GM13977 (cell line): ENCODE measurements at regions not wholly inside any gene's neighbourhood (a gene's known extent, or its start where the extent isn't known, plus 50 kb on each side); places are given as distances from the start of the nearest gene placed in this dataset.

Experiments
- DNase-seq: peaks from one replicate; pipeline ENCODE4 v3.0.0; 2012; ENCODE audit warnings: low spot score
- CTCF ChIP-seq: IDR thresholded peaks from 2 replicates; pipeline ENCODE4 v1.5.1; 2012; ENCODE audit warnings: mild to moderate bottlenecking, control low read depth; ENCODE audit not compliant: insufficient read depth; ENCODE audit errors: extremely low read depth, missing control alignments
- in situ Hi-C: fragments of 300-500 bp; cut with MboI; formaldehyde crosslinking; loops from one replicate; pipeline ENCODE4 v1.12.0; 2022; ENCODE audit warnings: low sequenced_read_pairs, low pct_unique_long_range_greater_than_20kb, mixed read lengths, inconsistent platforms; ENCODE audit not compliant: unreplicated experiment

GRCh38 chr9:81363916-81364480 is 325.3 kb downstream of the TLE1 start:
- in situ Hi-C loops, result no loop called here
- TF ChIP-seq CTCF, result no peak
- DNase-seq, result no peak

- in situ Hi-C loops, result no loop called here
- no peak for TF ChIP-seq CTCF
- DNase-seq, result no peak
These were observed 328.1 kb downstream of the TLE1 start for GRCh38 chr9:81361296-81361695.

GRCh38 chr9:81351166-81351565 is 338.2 kb downstream of the TLE1 start:
- DNase-seq, result no peak
- TF ChIP-seq CTCF, result no peak
- in situ Hi-C loops, result no loop called here

GRCh38 chr9:81344366-81344765 is 345.0 kb downstream of the TLE1 start:
- in situ Hi-C loops, result no loop called here
- DNase-seq, result no peak
- no peak for TF ChIP-seq CTCF

GRCh38 chr9:81335879-81336421 is 353.4 kb downstream of the TLE1 start:
- in situ Hi-C loops, result no loop called here
- no peak for DNase-seq
- TF ChIP-seq CTCF, result no peak

- no peak for DNase-seq
These were observed 367.8 kb downstream of the TLE1 start for GRCh38 chr9:81321551-81321950.

More at GRCh38 chr9:81321551-81321950, 367.8 kb downstream of the TLE1 start:
- in situ Hi-C loops, result no loop called here
- TF ChIP-seq CTCF, result no peak
